ENCODE measurements at regions not wholly inside any gene's neighbourhood (a gene's known extent, or its start where the extent isn't known, plus 50 kb on each side); places are given as distances from the start of the nearest gene placed in this dataset.

GRCh38 chr10:61541960-61542359 lies 88.8 kb upstream of the TMEM26 start:
- Histone ChIP-seq H3K36me3 (ENCODE audit: control insufficient read depth in 2 of 2, extremely low read depth in 1 of 2, insufficient read depth in 2 of 2, low read length in 2 of 2) (no peaks in the 10 kb centered on the region), H2AFZ (ENCODE audit: low read depth, low read length) (no peak overlapping the region), H3K27ac (ENCODE audit: insufficient read depth, low read depth, low read length) (no peak overlapping the region), H3K27me3 (ENCODE audit: control insufficient read depth in 2 of 2, insufficient read depth in 2 of 2, low read length in 2 of 2) (no peaks in the 10 kb centered on the region), H3K4me2 (ENCODE audit: insufficient read depth, low read length) (no peak overlapping the region), H3K79me2 (ENCODE audit: control insufficient read depth, insufficient read depth, low read length) (no peaks in the 10 kb centered on the region), H3K4me1 (ENCODE audit: control insufficient read depth, extremely low read depth, insufficient read depth, low read length) (no peaks in the 10 kb centered on the region), H3K9me1 (replicated peaks; ENCODE audit: control insufficient read depth, extremely low read depth, insufficient read depth, low read length) (no peaks in the 10 kb centered on the region), H3K4me3 (replicated peaks in 1 of 3; ENCODE audit: insufficient read depth in 1 of 3, low read depth in 1 of 3, low read length in 3 of 3) (no peak overlapping the region), H4K20me1 (replicated peaks; ENCODE audit: control insufficient read depth, extremely low read depth, insufficient read depth, low read length) (no peaks in the 10 kb centered on the region), H3K9ac (replicated peaks; ENCODE audit: extremely low read depth, insufficient read depth, low read length) (no peak overlapping the region), H3K9me3 (replicated peaks; ENCODE audit: control insufficient read depth, insufficient read depth, low read length) (no peaks in the 10 kb centered on the region)
- BruUV-seq (replicated peaks) = no TSS peak
- DNase-seq (ENCODE audit: low read depth, low spot score) (no peak), FAIRE-seq (no peak)
- intact Hi-C loops (cut with micrococcal nuclease) (no loop called here), dilution Hi-C loops (cut with MboI; ENCODE audit: extremely low pct_ligation_motif_present, low sequenced_read_pairs) (no loop called here)
- CTCF ChIA-PET = no interaction called here
- POLR2A ChIA-PET = no interaction called here
- TF ChIP-seq EZH2 (IDR thresholded peaks at IDR 0.05; ENCODE audit: borderline replicate concordance, low read depth, low read length, severe bottlenecking) = no peak
- no peak for TF ChIP-seq JUN (IDR thresholded peaks at IDR 0.05; ENCODE audit: borderline replicate concordance, insufficient read depth, insufficient read length, low read depth)

- no peaks in the 10 kb centered on the region for H3K9me3 ChIP-seq (replicated peaks; ENCODE audit: control insufficient read depth, insufficient read depth, low read length)
- dilution Hi-C loops (cut with MboI; ENCODE audit: extremely low pct_ligation_motif_present, low sequenced_read_pairs) = no loop called here
- POLR2A ChIA-PET = no interaction called here
These were observed 86.7 kb upstream of the TMEM26 start for GRCh38 chr10:61539876-61540275.

More at GRCh38 chr10:61539876-61540275, 86.7 kb upstream of the TMEM26 start:
- no peaks in the 10 kb centered on the region for H3K9me1 ChIP-seq (replicated peaks; ENCODE audit: control insufficient read depth, extremely low read depth, insufficient read depth, low read length)
- no peaks in the 10 kb centered on the region for H3K79me2 ChIP-seq (ENCODE audit: control insufficient read depth, insufficient read depth, low read length)
- no peaks in the 10 kb centered on the region for H3K27me3 ChIP-seq (ENCODE audit: control insufficient read depth in 2 of 2, insufficient read depth in 2 of 2, low read length in 2 of 2)
- no TSS peak for BruUV-seq (replicated peaks)
- no peaks in the 10 kb centered on the region for H3K36me3 ChIP-seq (ENCODE audit: control insufficient read depth in 2 of 2, extremely low read depth in 1 of 2, insufficient read depth in 2 of 2, low read length in 2 of 2)
- H3K27ac ChIP-seq (ENCODE audit: insufficient read depth, low read depth, low read length) = no peak overlapping the region
- no peaks in the 10 kb centered on the region for H4K20me1 ChIP-seq (replicated peaks; ENCODE audit: control insufficient read depth, extremely low read depth, insufficient read depth, low read length)
- FAIRE-seq (no peak), DNase-seq (ENCODE audit: low read depth, low spot score) (no peak)
- CTCF ChIA-PET = interaction anchor here (1.0 kb wide), 1 partner anchor 13 kb away, joined by 3 read pairs; no protein-coding TSS in a partner anchor
- H2AFZ ChIP-seq (ENCODE audit: low read depth, low read length) = no peak overlapping the region
- intact Hi-C loops (cut with micrococcal nuclease) = no loop called here
- H3K9ac ChIP-seq (replicated peaks; ENCODE audit: extremely low read depth, insufficient read depth, low read length) = no peak overlapping the region
- no peaks in the 10 kb centered on the region for H3K4me1 ChIP-seq (ENCODE audit: control insufficient read depth, extremely low read depth, insufficient read depth, low read length)
- no peak overlapping the region for H3K4me2 ChIP-seq (ENCODE audit: insufficient read depth, low read length)
- TF ChIP-seq POLR2AphosphoS5 (IDR thresholded peaks at IDR 0.05; ENCODE audit: insufficient read depth, low read depth, low read length) (no peak), MAX (IDR thresholded peaks at IDR 0.05; ENCODE audit: insufficient read depth, insufficient read length) (no peak), POLR2A (IDR thresholded peaks at IDR 0.05; ENCODE audit: low read depth, low read length) (no peak), CTCF (IDR thresholded peaks at IDR 0.05; ENCODE audit: extremely low read depth in 1 of 2, insufficient read depth in 1 of 2, low read depth in 1 of 2, low read length in 2 of 2) (no peak), MYC (IDR thresholded peaks at IDR 0.05; ENCODE audit: low read depth, low read length) (no peak), JUN (IDR thresholded peaks at IDR 0.05; ENCODE audit: borderline replicate concordance, insufficient read depth, insufficient read length, low read depth) (no peak), FOS (IDR thresholded peaks at IDR 0.05; ENCODE audit: borderline replicate concordance, insufficient read depth, low read length) (no peak), GATA2 (IDR thresholded peaks at IDR 0.05; ENCODE audit: insufficient read depth, insufficient read length, low read depth, low read length) (no peak), EZH2 (IDR thresholded peaks at IDR 0.05; ENCODE audit: borderline replicate concordance, low read depth, low read length, severe bottlenecking) (no peak)
- H3K4me3 ChIP-seq (replicated peaks in 1 of 3; ENCODE audit: insufficient read depth in 1 of 3, low read depth in 1 of 3, low read length in 3 of 3) = no peak overlapping the region
